HepG2 (cell line): ENCODE measurements at regions not wholly inside any gene's neighbourhood (a gene's known extent, or its start where the extent isn't known, plus 50 kb on each side); places are given as distances from the start of the nearest gene placed in this dataset.

Experiments
- ATAC-seq: fragments of 200-7000 bp; cut with Tn5 transposase; 3 replicates; pipeline ENCODE4 v1.9.1; 2020; ENCODE audit warnings: mild to moderate bottlenecking, moderate library complexity
- BruUV-seq: library from RNA; stranded (reverse); fragments of 400-500 nt; replicated peaks from 2 replicates; lab custom pipeline; 2021; lab: Mats Ljungman, UMichigan
- CTCF ChIA-PET: fragments of 300-600 bp; formaldehyde crosslinking; extraction: SDS; loops from one replicate; lab custom pipeline; 2021; ENCODE audit warnings: low total read pairs, inconsistent platforms, low intra/inter-chr PET ratio; lab: Yijun Ruan, JAX
- POLR2A ChIA-PET: fragments of 350-600 bp; sonication (Branson Sonifier 250); formaldehyde crosslinking; loops from one replicate; lab custom pipeline; 2020; ENCODE audit warnings: antibody characterized with exemption, inconsistent platforms; lab: Yijun Ruan, JAX
- DNase-seq: peaks from one replicate; pipeline ENCODE4 v3.0.0-alpha.2; 2015; ENCODE audit warnings: low spot score
- FAIRE-seq: peaks from 3 replicates; lab custom pipeline; 2011; peaks lifted over from hg19 to GRCh38; lab: Jason Lieb, UNC
- H2AFZ ChIP-seq: one replicate; pipeline ENCODE4 v1.6.1; 2011; ENCODE audit warnings: low read length, inconsistent platforms
- H3K27ac ChIP-seq: fragments of 300-600 bp; 3 replicates; pipeline ENCODE4 v1.8.0; 2011; ENCODE audit warnings: mixed run types, mild to moderate bottlenecking, mixed read lengths, low read length, inconsistent platforms; ENCODE audit not compliant: insufficient read depth; ENCODE audit errors: extremely low read length
- H3K27me3 ChIP-seq, 2 experiments: fragments of 200-600 bp in 1 of 2; 2 replicates in 1 of 2; 3 replicates in 1 of 2; pipeline versions ENCODE4 v1.6.0 to v1.8.0; 2011; ENCODE audit warnings: low read length in 2 of 2, mild to moderate bottlenecking in 2 of 2, moderate library complexity in 2 of 2, inconsistent platforms in 1 of 2; ENCODE audit not compliant: insufficient read depth in 2 of 2, control insufficient read depth in 1 of 2
- H3K36me3 ChIP-seq, 2 experiments: fragments of 200-600 bp in 1 of 2; replicated peaks in 1 of 2; 2 replicates in 1 of 2; 3 replicates in 1 of 2; pipeline versions ENCODE4 v1.5.1 to v1.8.0; 2011; ENCODE audit warnings: low read length in 2 of 2, inconsistent platforms in 1 of 2; ENCODE audit not compliant: insufficient read depth in 2 of 2, control insufficient read depth in 1 of 2
- H3K4me1 ChIP-seq: 2 replicates; pipeline ENCODE4 v1.5.1; 2012; ENCODE audit warnings: low read length, inconsistent platforms; ENCODE audit not compliant: insufficient read depth
- H3K4me2 ChIP-seq: 2 replicates; pipeline ENCODE4 v1.6.0; 2011; ENCODE audit warnings: low read depth, low read length, inconsistent platforms
- H3K4me3 ChIP-seq, 3 experiments: fragments of 200-600 bp in 1 of 3; sonication (generic), shearing (Covaris generic) in 1 of 3; replicated peaks in 1 of 3; 2 replicates each; pipeline ENCODE4 v1.5.1; 2011 to 2016; ENCODE audit warnings: low read length in 3 of 3, inconsistent platforms in 2 of 3, low read depth in 2 of 3, mild to moderate bottlenecking in 2 of 3, control low read depth in 1 of 3, mixed read lengths in 1 of 3; ENCODE audit not compliant: insufficient read depth in 1 of 3
- H3K79me2 ChIP-seq: one replicate; pipeline ENCODE4 v1.6.1; 2011; ENCODE audit warnings: low read length, inconsistent platforms; ENCODE audit not compliant: insufficient read depth
- H3K9ac ChIP-seq: 2 replicates; pipeline ENCODE4 v1.6.0; 2011; ENCODE audit warnings: mild to moderate bottlenecking, low read depth, low read length, inconsistent platforms; ENCODE audit not compliant: insufficient read depth
- H3K9me3 ChIP-seq: 2 replicates; pipeline ENCODE4 v1.5.1; 2012; ENCODE audit warnings: mild to moderate bottlenecking, low read length
- H4K20me1 ChIP-seq: 2 replicates; pipeline ENCODE4 v1.6.0; 2011; ENCODE audit warnings: inconsistent platforms, mild to moderate bottlenecking, low read length, moderate library complexity; ENCODE audit not compliant: insufficient read depth
- MLLT10 ChIP-seq: sonication (generic); formaldehyde crosslinking; IDR thresholded peaks from 2 replicates; pipeline ENCODE4 v1.4.0; 2020; ENCODE audit warnings: missing genetic modification reagents
- NPAS2 ChIP-seq: sonication (generic); formaldehyde crosslinking; IDR thresholded peaks from 2 replicates; pipeline ENCODE4 v1.8.0; 2022; ENCODE audit warnings: mild to moderate bottlenecking, missing genetic modification reagents, borderline replicate concordance
- SATB2 ChIP-seq: sonication (generic); formaldehyde crosslinking; IDR thresholded peaks from 2 replicates; pipeline ENCODE4 v1.5.0; 2020; ENCODE audit warnings: missing genetic modification reagents
- SRSF4 ChIP-seq: fragments of 200-400 bp; formaldehyde crosslinking; IDR thresholded peaks from one replicate; pipeline ENCODE4 v1.6.1; 2018; ENCODE audit warnings: mild to moderate bottlenecking, low read depth, low read length, moderate library complexity; ENCODE audit not compliant: poor library complexity, severe bottlenecking
- SUZ12 ChIP-seq: fragments of 150-350 bp; IDR thresholded peaks from 2 replicates; pipeline ENCODE4 v1.6.1; 2014; ENCODE audit warnings: low read depth, low read length
- TAF1 ChIP-seq: sonication (generic); formaldehyde crosslinking; IDR thresholded peaks from 2 replicates; pipeline ENCODE4 v1.4.0; 2020; ENCODE audit warnings: missing genetic modification reagents
- ZNF121 ChIP-seq: sonication (generic); formaldehyde crosslinking; IDR thresholded peaks from 2 replicates; pipeline ENCODE4 v1.5.0; 2020; ENCODE audit warnings: mild to moderate bottlenecking, missing genetic modification reagents
- ZNF180 ChIP-seq: sonication (generic); formaldehyde crosslinking; IDR thresholded peaks from 2 replicates; pipeline ENCODE4 v1.4.0; 2020; ENCODE audit warnings: low read depth, missing genetic modification reagents, borderline replicate concordance
- ZNF331 ChIP-seq: sonication (generic); formaldehyde crosslinking; IDR thresholded peaks from 2 replicates; pipeline ENCODE4 v1.4.0; 2020; ENCODE audit warnings: missing genetic modification reagents
- ZNF629 ChIP-seq: sonication (generic); formaldehyde crosslinking; conservative IDR thresholded peaks from 2 replicates; pipeline ENCODE4 v1.5.0; 2020; ENCODE audit warnings: missing genetic modification reagents
- ZNF75D ChIP-seq: sonication (generic); formaldehyde crosslinking; IDR thresholded peaks from 2 replicates; pipeline ENCODE4 v1.8.1; 2023; ENCODE audit warnings: missing genetic modification reagents, mild to moderate bottlenecking, borderline replicate concordance
- WGBS: methylation state at CpG from one replicate; pipeline ENCODE4 v1.1.6; 2017; ENCODE audit warnings: low lambda C conversion rate; 5-methylcytosine and 5-hydroxymethylcytosine counted together
- in situ Hi-C: cut with HindIII; loops from 2 replicates; pipeline ENCODE4 v1.10.0; 2017; ENCODE audit warnings: low pct_unique_long_range_greater_than_20kb; ENCODE audit not compliant: extremely low pct_ligation_motif_present
- intact Hi-C: fragments of 100-400 bp; cut with micrococcal nuclease; formaldehyde crosslinking; loops from one replicate; pipeline ENCODE4 v1.10.0; 2022; ENCODE audit not compliant: unreplicated experiment
- TF ChIP-seq, protein P1 (sequence below): sonication (generic); formaldehyde crosslinking; IDR thresholded peaks from 2 replicates; pipeline ENCODE4 v1.4.0; 2020; ENCODE audit warnings: missing genetic modification reagents
- TF ChIP-seq, protein P2 (sequence below): sonication (generic); formaldehyde crosslinking; IDR thresholded peaks from 2 replicates; pipeline ENCODE4 v1.4.0; 2020; ENCODE audit warnings: mild to moderate bottlenecking, missing genetic modification reagents
- TF ChIP-seq, protein P3 (sequence below): sonication (generic); formaldehyde crosslinking; IDR thresholded peaks from 2 replicates; pipeline ENCODE4 v1.4.0; 2020; ENCODE audit warnings: mild to moderate bottlenecking, missing genetic modification reagents, borderline replicate concordance
- TF ChIP-seq, protein P4 (sequence below): sonication (generic); formaldehyde crosslinking; IDR thresholded peaks from 2 replicates; pipeline ENCODE4 v1.9.0; 2021; ENCODE audit warnings: missing genetic modification reagents, borderline replicate concordance

DNA sequence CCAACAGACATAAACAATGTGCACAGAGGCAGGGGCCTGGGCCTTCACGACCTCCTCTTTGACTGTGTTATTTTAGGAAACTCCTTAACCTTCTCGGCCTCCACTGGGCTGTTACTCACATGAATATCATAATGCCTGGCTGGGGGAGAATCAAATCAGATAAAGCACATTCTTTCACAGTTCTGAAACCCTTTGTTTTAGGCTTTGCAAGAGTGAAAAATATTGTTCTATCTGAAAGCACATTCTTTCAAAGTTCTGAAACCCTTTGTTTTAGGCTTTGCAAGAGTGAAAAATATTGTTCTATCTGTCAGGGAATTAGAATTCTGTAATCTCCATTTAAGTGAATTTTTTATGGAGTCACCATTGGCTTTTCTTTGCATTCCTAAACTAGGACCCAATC lies 50.7 kb upstream of the SYNDIG1 start (continued):
- TF ChIP-seq MLLT10 = no peak

DNA sequence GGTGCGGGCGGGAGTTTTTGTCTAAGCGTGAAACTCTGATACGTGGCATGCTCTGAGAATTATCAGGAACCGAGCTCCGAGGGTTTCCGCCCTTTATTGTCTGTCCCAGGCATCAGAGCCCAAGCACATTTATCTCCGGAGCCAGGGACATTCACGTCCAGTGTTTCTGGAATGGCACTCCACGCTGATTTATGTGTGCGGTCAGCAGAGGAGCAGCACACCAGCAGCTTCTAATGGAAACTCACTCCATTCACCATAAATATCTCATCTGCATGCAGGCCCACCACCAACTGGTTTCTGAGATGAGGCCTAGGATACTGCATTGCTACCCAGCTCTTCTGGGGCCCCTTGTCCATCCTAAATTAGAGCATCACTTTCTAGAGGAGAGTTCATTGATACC lies 51.9 kb upstream of the SYNDIG1 start:
- Histone ChIP-seq H3K4me3 (no peak overlapping the region), H4K20me1 (no peaks in the 10 kb centered on the region), H2AFZ (no peak overlapping the region), H3K4me1 (no peaks in the 10 kb centered on the region), H3K79me2 (no peaks in the 10 kb centered on the region), H3K4me2 (no peak overlapping the region), H3K9ac (no peak overlapping the region), H3K9me3 (peaks cover 40% of the 10 kb centered on the region), H3K27me3 (no peaks in the 10 kb centered on the region; a peak in 1 of 5 replicates), H3K27ac (no peak overlapping the region), H3K36me3 (no peaks in the 10 kb centered on the region)
- POLR2A ChIA-PET = no interaction called here
- no peak for DNase-seq
- CTCF ChIA-PET = no interaction called here
- 19% methylated on average over 11 of the region's 11 CpGs for WGBS
- intact Hi-C loops = no loop called here
- no peak for FAIRE-seq
- in situ Hi-C loops = no loop called here
- BruUV-seq = no TSS peak
- no peak for ATAC-seq
- TF ChIP-seq ZNF331 (CRISPR knock-in tag) (no peak), SRSF4 (no peak), NPAS2 (CRISPR knock-in tag) (no peak), ZNF180 (no peak), SUZ12 (no peak), SATB2 (CRISPR knock-in tag) (no peak), ZNF121 (no peak), ZNF75D (no peak), TAF1 (no peak), ZNF629 (no peak)
- TF ChIP-seq, protein P1, sequence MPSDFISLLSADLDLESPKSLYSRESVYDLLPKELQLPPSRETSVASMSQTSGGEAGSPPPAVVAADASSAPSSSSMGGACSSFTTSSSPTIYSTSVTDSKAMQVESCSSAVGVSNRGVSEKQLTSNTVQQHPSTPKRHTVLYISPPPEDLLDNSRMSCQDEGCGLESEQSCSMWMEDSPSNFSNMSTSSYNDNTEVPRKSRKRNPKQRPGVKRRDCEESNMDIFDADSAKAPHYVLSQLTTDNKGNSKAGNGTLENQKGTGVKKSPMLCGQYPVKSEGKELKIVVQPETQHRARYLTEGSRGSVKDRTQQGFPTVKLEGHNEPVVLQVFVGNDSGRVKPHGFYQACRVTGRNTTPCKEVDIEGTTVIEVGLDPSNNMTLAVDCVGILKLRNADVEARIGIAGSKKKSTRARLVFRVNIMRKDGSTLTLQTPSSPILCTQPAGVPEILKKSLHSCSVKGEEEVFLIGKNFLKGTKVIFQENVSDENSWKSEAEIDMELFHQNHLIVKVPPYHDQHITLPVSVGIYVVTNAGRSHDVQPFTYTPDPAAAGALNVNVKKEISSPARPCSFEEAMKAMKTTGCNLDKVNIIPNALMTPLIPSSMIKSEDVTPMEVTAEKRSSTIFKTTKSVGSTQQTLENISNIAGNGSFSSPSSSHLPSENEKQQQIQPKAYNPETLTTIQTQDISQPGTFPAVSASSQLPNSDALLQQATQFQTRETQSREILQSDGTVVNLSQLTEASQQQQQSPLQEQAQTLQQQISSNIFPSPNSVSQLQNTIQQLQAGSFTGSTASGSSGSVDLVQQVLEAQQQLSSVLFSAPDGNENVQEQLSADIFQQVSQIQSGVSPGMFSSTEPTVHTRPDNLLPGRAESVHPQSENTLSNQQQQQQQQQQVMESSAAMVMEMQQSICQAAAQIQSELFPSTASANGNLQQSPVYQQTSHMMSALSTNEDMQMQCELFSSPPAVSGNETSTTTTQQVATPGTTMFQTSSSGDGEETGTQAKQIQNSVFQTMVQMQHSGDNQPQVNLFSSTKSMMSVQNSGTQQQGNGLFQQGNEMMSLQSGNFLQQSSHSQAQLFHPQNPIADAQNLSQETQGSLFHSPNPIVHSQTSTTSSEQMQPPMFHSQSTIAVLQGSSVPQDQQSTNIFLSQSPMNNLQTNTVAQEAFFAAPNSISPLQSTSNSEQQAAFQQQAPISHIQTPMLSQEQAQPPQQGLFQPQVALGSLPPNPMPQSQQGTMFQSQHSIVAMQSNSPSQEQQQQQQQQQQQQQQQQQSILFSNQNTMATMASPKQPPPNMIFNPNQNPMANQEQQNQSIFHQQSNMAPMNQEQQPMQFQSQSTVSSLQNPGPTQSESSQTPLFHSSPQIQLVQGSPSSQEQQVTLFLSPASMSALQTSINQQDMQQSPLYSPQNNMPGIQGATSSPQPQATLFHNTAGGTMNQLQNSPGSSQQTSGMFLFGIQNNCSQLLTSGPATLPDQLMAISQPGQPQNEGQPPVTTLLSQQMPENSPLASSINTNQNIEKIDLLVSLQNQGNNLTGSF (CRISPR knock-in tag) = no peak
- TF ChIP-seq, protein P2, sequence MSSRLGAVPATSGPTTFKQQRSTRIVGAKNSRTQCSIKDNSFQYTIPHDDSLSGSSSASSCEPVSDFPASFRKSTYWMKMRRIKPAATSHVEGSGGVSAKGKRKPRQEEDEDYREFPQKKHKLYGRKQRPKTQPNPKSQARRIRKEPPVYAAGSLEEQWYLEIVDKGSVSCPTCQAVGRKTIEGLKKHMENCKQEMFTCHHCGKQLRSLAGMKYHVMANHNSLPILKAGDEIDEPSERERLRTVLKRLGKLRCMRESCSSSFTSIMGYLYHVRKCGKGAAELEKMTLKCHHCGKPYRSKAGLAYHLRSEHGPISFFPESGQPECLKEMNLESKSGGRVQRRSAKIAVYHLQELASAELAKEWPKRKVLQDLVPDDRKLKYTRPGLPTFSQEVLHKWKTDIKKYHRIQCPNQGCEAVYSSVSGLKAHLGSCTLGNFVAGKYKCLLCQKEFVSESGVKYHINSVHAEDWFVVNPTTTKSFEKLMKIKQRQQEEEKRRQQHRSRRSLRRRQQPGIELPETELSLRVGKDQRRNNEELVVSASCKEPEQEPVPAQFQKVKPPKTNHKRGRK = no peak
- TF ChIP-seq, protein P3, sequence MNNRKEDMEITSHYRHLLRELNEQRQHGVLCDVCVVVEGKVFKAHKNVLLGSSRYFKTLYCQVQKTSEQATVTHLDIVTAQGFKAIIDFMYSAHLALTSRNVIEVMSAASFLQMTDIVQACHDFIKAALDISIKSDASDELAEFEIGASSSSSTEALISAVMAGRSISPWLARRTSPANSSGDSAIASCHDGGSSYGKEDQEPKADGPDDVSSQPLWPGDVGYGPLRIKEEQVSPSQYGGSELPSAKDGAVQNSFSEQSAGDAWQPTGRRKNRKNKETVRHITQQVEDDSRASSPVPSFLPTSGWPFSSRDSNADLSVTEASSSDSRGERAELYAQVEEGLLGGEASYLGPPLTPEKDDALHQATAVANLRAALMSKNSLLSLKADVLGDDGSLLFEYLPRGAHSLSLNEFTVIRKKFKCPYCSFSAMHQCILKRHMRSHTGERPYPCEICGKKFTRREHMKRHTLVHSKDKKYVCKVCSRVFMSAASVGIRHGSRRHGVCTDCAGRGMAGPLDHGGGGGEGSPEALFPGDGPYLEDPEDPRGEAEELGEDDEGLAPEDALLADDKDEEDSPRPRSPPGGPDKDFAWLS = no peak
- TF ChIP-seq, protein P4, sequence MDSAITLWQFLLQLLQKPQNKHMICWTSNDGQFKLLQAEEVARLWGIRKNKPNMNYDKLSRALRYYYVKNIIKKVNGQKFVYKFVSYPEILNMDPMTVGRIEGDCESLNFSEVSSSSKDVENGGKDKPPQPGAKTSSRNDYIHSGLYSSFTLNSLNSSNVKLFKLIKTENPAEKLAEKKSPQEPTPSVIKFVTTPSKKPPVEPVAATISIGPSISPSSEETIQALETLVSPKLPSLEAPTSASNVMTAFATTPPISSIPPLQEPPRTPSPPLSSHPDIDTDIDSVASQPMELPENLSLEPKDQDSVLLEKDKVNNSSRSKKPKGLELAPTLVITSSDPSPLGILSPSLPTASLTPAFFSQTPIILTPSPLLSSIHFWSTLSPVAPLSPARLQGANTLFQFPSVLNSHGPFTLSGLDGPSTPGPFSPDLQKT (CRISPR knock-in tag) = no peak
